Ishikawa (cell line): ENCODE measurements at regions not wholly inside any gene's neighbourhood (a gene's known extent, or its start where the extent isn't known, plus 50 kb on each side); places are given as distances from the start of the nearest gene placed in this dataset.

ENCODE experiments used
- CEBPB ChIP-seq: IDR thresholded peaks from 2 replicates; pipeline ENCODE4 v1.6.1; 2012
- CREB1 ChIP-seq: IDR thresholded peaks from 2 replicates; pipeline ENCODE4 v1.6.1; 2012; ENCODE audit warnings: low read depth
- EGR1 ChIP-seq: IDR thresholded peaks from 2 replicates; pipeline ENCODE4 v1.6.1; 2012
- EP300 ChIP-seq: IDR thresholded peaks from 2 replicates; pipeline ENCODE4 v1.6.1; 2012; ENCODE audit warnings: borderline replicate concordance
- FOXM1 ChIP-seq: IDR thresholded peaks from 2 replicates; pipeline ENCODE4 v1.6.1; 2012; ENCODE audit warnings: low read depth, borderline replicate concordance
- NFIC ChIP-seq: IDR thresholded peaks from 2 replicates; pipeline ENCODE4 v1.6.1; 2012
- RAD21 ChIP-seq: IDR thresholded peaks from 2 replicates; pipeline ENCODE4 v1.6.1; 2012; ENCODE audit warnings: low read depth
- REST ChIP-seq: IDR thresholded peaks from 2 replicates; pipeline ENCODE4 v1.6.1; 2012; ENCODE audit warnings: low read depth, mild to moderate bottlenecking
- TAF1 ChIP-seq: IDR thresholded peaks from 2 replicates; pipeline ENCODE4 v1.6.1; 2012; ENCODE audit warnings: low read depth, mild to moderate bottlenecking
- TCF12 ChIP-seq: IDR thresholded peaks from 2 replicates; pipeline ENCODE4 v1.6.1; 2012; ENCODE audit warnings: low read depth
- TEAD4 ChIP-seq: IDR thresholded peaks from 2 replicates; pipeline ENCODE4 v1.6.1; 2012
- USF1 ChIP-seq: IDR thresholded peaks from 2 replicates; pipeline ENCODE4 v1.6.1; 2012
- YY1 ChIP-seq: IDR thresholded peaks from 2 replicates; pipeline ENCODE4 v1.6.1; 2012; ENCODE audit warnings: low read depth
- ZBTB7A ChIP-seq: IDR thresholded peaks from 2 replicates; pipeline ENCODE4 v1.6.1; 2012; ENCODE audit warnings: low read depth
- TF ChIP-seq, protein P1 (sequence below): IDR thresholded peaks from 2 replicates; pipeline ENCODE4 v1.6.1; 2012

GRCh38 chr1:239806897-239807296, 284.8 kb upstream of the FMN2 start:
- TF ChIP-seq YY1 (no peak), CREB1 (no peak), FOXM1 (no peak), EGR1 (no peak), USF1 (no peak), TAF1 (no peak)
- TF ChIP-seq, protein P1, sequence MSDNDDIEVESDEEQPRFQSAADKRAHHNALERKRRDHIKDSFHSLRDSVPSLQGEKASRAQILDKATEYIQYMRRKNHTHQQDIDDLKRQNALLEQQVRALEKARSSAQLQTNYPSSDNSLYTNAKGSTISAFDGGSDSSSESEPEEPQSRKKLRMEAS = no peak

DNA sequence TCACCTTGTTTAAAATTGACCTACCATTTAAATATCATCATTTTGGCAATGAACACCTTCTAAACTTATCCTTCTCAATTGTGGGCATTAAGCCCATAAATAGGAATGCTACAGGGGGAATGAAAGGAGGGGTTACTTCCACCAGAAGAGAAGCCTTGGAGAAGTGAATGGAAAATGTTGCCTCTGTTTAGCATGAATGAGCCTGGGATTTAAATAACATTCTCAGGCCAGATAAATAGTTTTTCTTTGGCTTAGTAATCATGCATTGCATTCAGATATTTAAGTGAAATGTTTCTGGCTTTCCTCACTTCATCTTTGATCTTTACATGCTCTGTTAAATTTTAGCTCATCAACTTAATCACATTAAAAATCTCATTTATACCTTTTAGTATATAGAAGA, 284.3 kb upstream of the FMN2 start:
- no peak for TF ChIP-seq EGR1
- no peak for TF ChIP-seq YY1
- no peak for TF ChIP-seq NFIC
- no peak for TF ChIP-seq TAF1
- no peak for TF ChIP-seq FOXM1
- TF ChIP-seq, protein P1 = no peak
- TF ChIP-seq EP300 = no peak
- no peak for TF ChIP-seq CEBPB
- TF ChIP-seq USF1 = no peak
- TF ChIP-seq TEAD4 = no peak
- no peak for TF ChIP-seq RAD21
- no peak for TF ChIP-seq CREB1
- no peak for TF ChIP-seq TCF12
- TF ChIP-seq REST = no peak
- TF ChIP-seq ZBTB7A = no peak

DNA sequence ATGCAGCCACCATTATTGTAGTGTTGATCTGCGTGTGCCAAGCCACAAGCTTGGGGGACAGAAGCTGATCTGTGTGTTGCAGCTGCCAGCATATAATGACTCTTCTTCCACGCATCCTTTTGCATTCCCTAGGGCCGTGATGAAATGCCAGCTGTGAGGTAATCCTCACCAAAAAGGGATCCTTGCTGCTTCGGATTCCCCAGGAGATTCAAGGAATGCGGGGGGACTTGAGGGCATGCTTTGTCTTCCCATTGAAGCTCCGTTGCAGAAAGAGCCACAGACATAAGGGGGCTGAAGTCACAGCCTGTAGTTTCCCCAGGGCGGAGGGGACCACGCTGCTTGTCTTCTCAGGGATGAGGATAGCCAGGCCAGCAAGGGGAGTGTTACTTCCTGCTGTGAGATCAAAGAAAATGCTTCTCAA, 281.6 kb upstream of the FMN2 start:
- TF ChIP-seq NFIC (no peak), USF1 (no peak), YY1 (no peak), RAD21 (no peak), ZBTB7A (no peak)
- TF ChIP-seq, protein P1 = no peak

GRCh38 chr1:239811211-239811885, 280.3 kb upstream of the FMN2 start:
- TF ChIP-seq TCF12 = no peak
- TF ChIP-seq, protein P1 = no peak
- TF ChIP-seq FOXM1 = no peak
- no peak for TF ChIP-seq TEAD4
- TF ChIP-seq CREB1 = no peak
- TF ChIP-seq EP300 = no peak
- no peak for TF ChIP-seq YY1
- TF ChIP-seq RAD21 = no peak
- no peak for TF ChIP-seq USF1
- no peak for TF ChIP-seq TAF1
- TF ChIP-seq EGR1 = no peak
- no peak for TF ChIP-seq CEBPB

DNA sequence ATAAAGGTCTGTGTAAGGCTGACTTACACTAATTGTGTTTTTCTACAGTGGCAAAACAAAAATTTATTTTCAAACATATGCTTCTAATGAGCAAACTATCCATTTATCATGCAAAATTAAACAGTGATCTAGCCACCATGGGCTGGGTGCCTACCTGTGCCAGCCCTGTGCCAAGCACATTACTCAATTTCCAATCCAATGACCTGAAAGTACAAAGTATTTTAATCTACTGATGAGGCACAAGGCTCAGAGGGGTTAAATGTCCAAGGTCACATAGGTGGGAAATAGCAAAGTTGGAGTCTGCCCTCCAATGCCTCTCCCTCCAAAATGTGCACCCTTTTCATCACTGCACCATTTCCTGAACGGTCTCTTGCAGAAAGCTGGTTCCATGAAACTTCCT, 279.1 kb upstream of the FMN2 start:
- no peak for TF ChIP-seq USF1
- no peak for TF ChIP-seq RAD21
- no peak for TF ChIP-seq NFIC
- TF ChIP-seq FOXM1 = no peak
- TF ChIP-seq CEBPB = no peak
- TF ChIP-seq TCF12 = no peak
- no peak for TF ChIP-seq TEAD4
- TF ChIP-seq ZBTB7A = no peak
- no peak for TF ChIP-seq YY1
- no peak for TF ChIP-seq TAF1
- TF ChIP-seq, protein P1 = no peak
- TF ChIP-seq EP300 = no peak
- TF ChIP-seq EGR1 = no peak
- no peak for TF ChIP-seq CREB1
- TF ChIP-seq REST = no peak
